ENCODE measurements at regions not wholly inside any gene's neighbourhood (a gene's known extent, or its start where the extent isn't known, plus 50 kb on each side); places are given as distances from the start of the nearest gene placed in this dataset.

GRCh38 chr5:179405054-179405416 is 59.8 kb upstream of the ADAMTS2 start:
- H4K20me1 ChIP-seq (ENCODE audit: control insufficient read depth, insufficient read depth): no peaks in the 10 kb centered on the region
- TF ChIP-seq ZNF592 (IDR thresholded peaks at IDR 0.05) (no peak), NFYB (IDR thresholded peaks at IDR 0.05; ENCODE audit: insufficient read depth, low read depth, low read length) (no peak), KAT2A (conservative IDR thresholded peaks at IDR 0.05; ENCODE audit: control insufficient read depth, low read depth, low read length) (no peak), MTA3 (IDR thresholded peaks at IDR 0.05; ENCODE audit: borderline replicate concordance, low read length) (no peak), RB1 (IDR thresholded peaks at IDR 0.05; ENCODE audit: borderline replicate concordance) (no peak), TAF1 (IDR thresholded peaks at IDR 0.05; ENCODE audit: borderline replicate concordance, low read depth, low read length) (no peak), RBBP5 (conservative IDR thresholded peaks at IDR 0.05) (no peak), FOS (IDR thresholded peaks at IDR 0.05; ENCODE audit: borderline replicate concordance, extremely low read depth, insufficient read length) (no peak), NFXL1 (IDR thresholded peaks at IDR 0.05; ENCODE audit: borderline replicate concordance) (no peak), SMC3 (IDR thresholded peaks at IDR 0.05; ENCODE audit: borderline replicate concordance, low read length) (no peak), ZBTB40 (IDR thresholded peaks at IDR 0.05; ENCODE audit: borderline replicate concordance) (no peak), CUX1 (IDR thresholded peaks at IDR 0.05; ENCODE audit: insufficient replicate concordance, low read depth, low read length) (no peak)
- RAD21 ChIA-PET (ENCODE audit: unreplicated experiment): no interaction called here
- ATAC-seq: no peak
- no peak overlapping the region for H2AFZ ChIP-seq (ENCODE audit: control insufficient read depth, low read depth, low read length)
- no peak for DNase-seq (ENCODE audit: low read depth, low spot score)
- SMC1A ChIA-PET (ENCODE audit: uncharacterized antibody, unreplicated experiment): no interaction called here
- CTCF ChIA-PET: interaction anchor here (0.8 kb wide), 1 partner anchor 1118 kb away, joined by 3 read pairs; no protein-coding TSS in a partner anchor
- peaks cover 1% of the 10 kb centered on the region; the same call in 1 of the 3 replicates for H3K9me3 ChIP-seq (replicated peaks; ENCODE audit: control insufficient read depth, insufficient read depth, low read length)
- 3% methylated on average over 2 of the region's 2 CpGs for WGBS (ENCODE audit: insufficient coverage, insufficient replicate concordance, low lambda C conversion rate, missing lambda C conversion rate)
- no TSS peak for BruUV-seq (replicated peaks)
- H3K27me3 ChIP-seq (replicated peaks in 1 of 2; ENCODE audit: control insufficient read depth in 2 of 2, insufficient read depth in 2 of 2, low read length in 1 of 2): no peaks in the 10 kb centered on the region
- no peak overlapping the region for H3K27ac ChIP-seq (ENCODE audit: control insufficient read depth, insufficient read depth)
- no peak overlapping the region for H3K4me3 ChIP-seq
- H3K36me3 ChIP-seq (ENCODE audit: control insufficient read depth in 2 of 2, insufficient read depth in 2 of 2, low read length in 1 of 2): no peaks in the 10 kb centered on the region
- no peak overlapping the region for H3K9ac ChIP-seq (ENCODE audit: control insufficient read depth, insufficient read depth, low read length)
- POLR2A ChIA-PET: no interaction called here
- H3K79me2 ChIP-seq (ENCODE audit: control insufficient read depth, insufficient read depth, low read length): no peaks in the 10 kb centered on the region
- no peaks in the 10 kb centered on the region for H3K4me1 ChIP-seq (ENCODE audit: control insufficient read depth, insufficient read depth, low read length)
- no peak for FAIRE-seq
- intact Hi-C loops (cut with micrococcal nuclease; ENCODE audit: unreplicated experiment): no loop called here
- in situ Hi-C loops (cut with MboI): no loop called here
- H3K4me2 ChIP-seq (ENCODE audit: control insufficient read depth, insufficient read depth): no peak overlapping the region
